HepG2 (cell line): ENCODE measurements at regions not wholly inside any gene's neighbourhood (a gene's known extent, or its start where the extent isn't known, plus 50 kb on each side); places are given as distances from the start of the nearest gene placed in this dataset.

Source experiments
- ATAC-seq: fragments of 200-7000 bp; cut with Tn5 transposase; 3 replicates; pipeline ENCODE4 v1.9.1; 2020; ENCODE audit warnings: mild to moderate bottlenecking, moderate library complexity
- BruUV-seq: library from RNA; stranded (reverse); fragments of 400-500 nt; replicated peaks from 2 replicates; lab custom pipeline; 2021; lab: Mats Ljungman, UMichigan
- CTCF ChIA-PET: fragments of 300-600 bp; formaldehyde crosslinking; extraction: SDS; loops from one replicate; lab custom pipeline; 2021; ENCODE audit warnings: low total read pairs, inconsistent platforms, low intra/inter-chr PET ratio; lab: Yijun Ruan, JAX
- POLR2A ChIA-PET: fragments of 350-600 bp; sonication (Branson Sonifier 250); formaldehyde crosslinking; loops from one replicate; lab custom pipeline; 2020; ENCODE audit warnings: antibody characterized with exemption, inconsistent platforms; lab: Yijun Ruan, JAX
- DNase-seq: peaks from one replicate; pipeline ENCODE4 v3.0.0-alpha.2; 2015; ENCODE audit warnings: low spot score
- FAIRE-seq: peaks from 3 replicates; lab custom pipeline; 2011; peaks lifted over from hg19 to GRCh38; lab: Jason Lieb, UNC
- H2AFZ ChIP-seq: one replicate; pipeline ENCODE4 v1.6.1; 2011; ENCODE audit warnings: low read length, inconsistent platforms
- H3K27ac ChIP-seq: fragments of 300-600 bp; 3 replicates; pipeline ENCODE4 v1.8.0; 2011; ENCODE audit warnings: mixed run types, mild to moderate bottlenecking, mixed read lengths, low read length, inconsistent platforms; ENCODE audit not compliant: insufficient read depth; ENCODE audit errors: extremely low read length
- H3K27me3 ChIP-seq, 2 experiments: fragments of 200-600 bp in 1 of 2; 2 replicates in 1 of 2; 3 replicates in 1 of 2; pipeline versions ENCODE4 v1.6.0 to v1.8.0; 2011; ENCODE audit warnings: low read length in 2 of 2, mild to moderate bottlenecking in 2 of 2, moderate library complexity in 2 of 2, inconsistent platforms in 1 of 2; ENCODE audit not compliant: insufficient read depth in 2 of 2, control insufficient read depth in 1 of 2
- H3K36me3 ChIP-seq, 2 experiments: fragments of 200-600 bp in 1 of 2; replicated peaks in 1 of 2; 2 replicates in 1 of 2; 3 replicates in 1 of 2; pipeline versions ENCODE4 v1.5.1 to v1.8.0; 2011; ENCODE audit warnings: low read length in 2 of 2, inconsistent platforms in 1 of 2; ENCODE audit not compliant: insufficient read depth in 2 of 2, control insufficient read depth in 1 of 2
- H3K4me1 ChIP-seq: 2 replicates; pipeline ENCODE4 v1.5.1; 2012; ENCODE audit warnings: low read length, inconsistent platforms; ENCODE audit not compliant: insufficient read depth
- H3K4me2 ChIP-seq: 2 replicates; pipeline ENCODE4 v1.6.0; 2011; ENCODE audit warnings: low read depth, low read length, inconsistent platforms
- H3K4me3 ChIP-seq, 3 experiments: fragments of 200-600 bp in 1 of 3; sonication (generic), shearing (Covaris generic) in 1 of 3; replicated peaks in 1 of 3; 2 replicates each; pipeline ENCODE4 v1.5.1; 2011 to 2016; ENCODE audit warnings: low read length in 3 of 3, inconsistent platforms in 2 of 3, low read depth in 2 of 3, mild to moderate bottlenecking in 2 of 3, control low read depth in 1 of 3, mixed read lengths in 1 of 3; ENCODE audit not compliant: insufficient read depth in 1 of 3
- H3K79me2 ChIP-seq: one replicate; pipeline ENCODE4 v1.6.1; 2011; ENCODE audit warnings: low read length, inconsistent platforms; ENCODE audit not compliant: insufficient read depth
- H3K9ac ChIP-seq: 2 replicates; pipeline ENCODE4 v1.6.0; 2011; ENCODE audit warnings: mild to moderate bottlenecking, low read depth, low read length, inconsistent platforms; ENCODE audit not compliant: insufficient read depth
- H3K9me3 ChIP-seq: 2 replicates; pipeline ENCODE4 v1.5.1; 2012; ENCODE audit warnings: mild to moderate bottlenecking, low read length
- H4K20me1 ChIP-seq: 2 replicates; pipeline ENCODE4 v1.6.0; 2011; ENCODE audit warnings: inconsistent platforms, mild to moderate bottlenecking, low read length, moderate library complexity; ENCODE audit not compliant: insufficient read depth
- BRCA1 ChIP-seq: sonication (generic); formaldehyde crosslinking; IDR thresholded peaks from 2 replicates; pipeline ENCODE4 v1.4.0; 2020; ENCODE audit warnings: missing genetic modification reagents
- FOXO4 ChIP-seq: sonication (generic); formaldehyde crosslinking; conservative IDR thresholded peaks from 2 replicates; pipeline ENCODE4 v1.8.1; 2023; ENCODE audit warnings: missing genetic modification reagents
- HNRNPLL ChIP-seq: fragments of 200-400 bp; formaldehyde crosslinking; IDR thresholded peaks from 2 replicates; pipeline ENCODE4 v1.6.1; 2017; ENCODE audit warnings: mild to moderate bottlenecking, low read depth, low read length; ENCODE audit not compliant: poor library complexity, severe bottlenecking
- MAFF ChIP-seq: IDR thresholded peaks from 2 replicates; pipeline ENCODE4 v1.6.1; 2011; ENCODE audit warnings: low read depth, low read length, improper control_type of control experiment
- MAZ ChIP-seq, 2 experiments: sonication (generic) in 1 of 2; formaldehyde crosslinking in 1 of 2; IDR thresholded peaks; 2 replicates each; pipeline versions ENCODE4 v1.5.0 to v1.6.1; 2012 to 2020; ENCODE audit warnings: low read depth in 2 of 2, mild to moderate bottlenecking in 2 of 2, borderline replicate concordance in 1 of 2, improper control_type of control experiment in 1 of 2, low read length in 1 of 2, missing genetic modification reagents in 1 of 2, moderate library complexity in 1 of 2
- NFKBIZ ChIP-seq: IDR thresholded peaks from 2 replicates; pipeline ENCODE4 v1.6.1; 2018; ENCODE audit warnings: missing genetic modification reagents, missing compliant biosample characterization
- NFRKB ChIP-seq: fragments of 450-650 bp; IDR thresholded peaks from 2 replicates; pipeline ENCODE4 v1.6.1; 2017
- POLR2AphosphoS2 ChIP-seq: IDR thresholded peaks from 2 replicates; pipeline ENCODE4 v1.6.1; 2011; ENCODE audit warnings: low read depth, low read length, improper control_type of control experiment
- SETDB1 ChIP-seq: sonication (generic); formaldehyde crosslinking; IDR thresholded peaks from 2 replicates; pipeline ENCODE4 v1.5.1; 2020; ENCODE audit warnings: missing genetic modification reagents, mild to moderate bottlenecking, borderline replicate concordance
- ZGPAT ChIP-seq: IDR thresholded peaks from 2 replicates; pipeline ENCODE4 v1.6.1; 2016; ENCODE audit warnings: mild to moderate bottlenecking
- ZNF354B ChIP-seq: sonication (generic); formaldehyde crosslinking; IDR thresholded peaks from 2 replicates; pipeline ENCODE4 v1.8.0; 2022; ENCODE audit warnings: mild to moderate bottlenecking, missing genetic modification reagents
- ZNF414 ChIP-seq: sonication (generic); formaldehyde crosslinking; IDR thresholded peaks from 2 replicates; pipeline ENCODE4 v1.5.0; 2020; ENCODE audit warnings: missing genetic modification reagents
- ZNF589 ChIP-seq: sonication (generic); formaldehyde crosslinking; conservative IDR thresholded peaks from 2 replicates; pipeline ENCODE4 v1.8.0; 2022; ENCODE audit warnings: mild to moderate bottlenecking, moderate library complexity, missing genetic modification reagents
- ZNF644 ChIP-seq: IDR thresholded peaks from 2 replicates; pipeline ENCODE4 v1.6.1; 2016; ENCODE audit warnings: low read depth
- ZNF660 ChIP-seq: sonication (generic); formaldehyde crosslinking; IDR thresholded peaks from 2 replicates; pipeline ENCODE4 v1.5.1; 2020; ENCODE audit warnings: mild to moderate bottlenecking, low read depth, missing genetic modification reagents, borderline replicate concordance
- ZNF737 ChIP-seq: sonication (generic); formaldehyde crosslinking; IDR thresholded peaks from 2 replicates; pipeline ENCODE4 v1.5.0; 2020; ENCODE audit warnings: missing genetic modification reagents, mild to moderate bottlenecking, borderline replicate concordance
- ZNF782 ChIP-seq: sonication (generic); formaldehyde crosslinking; IDR thresholded peaks from 2 replicates; pipeline ENCODE4 v1.4.0; 2020; ENCODE audit warnings: missing genetic modification reagents, mild to moderate bottlenecking, borderline replicate concordance
- WGBS: methylation state at CpG from one replicate; pipeline ENCODE4 v1.1.6; 2017; ENCODE audit warnings: low lambda C conversion rate; 5-methylcytosine and 5-hydroxymethylcytosine counted together
- in situ Hi-C: cut with HindIII; loops from 2 replicates; pipeline ENCODE4 v1.10.0; 2017; ENCODE audit warnings: low pct_unique_long_range_greater_than_20kb; ENCODE audit not compliant: extremely low pct_ligation_motif_present
- intact Hi-C: fragments of 100-400 bp; cut with micrococcal nuclease; formaldehyde crosslinking; loops from one replicate; pipeline ENCODE4 v1.10.0; 2022; ENCODE audit not compliant: unreplicated experiment
- TF ChIP-seq, protein P1 (sequence below): sonication (generic); formaldehyde crosslinking; IDR thresholded peaks from 2 replicates; pipeline ENCODE4 v1.9.0; 2021; ENCODE audit warnings: missing genetic modification reagents, borderline replicate concordance

DNA sequence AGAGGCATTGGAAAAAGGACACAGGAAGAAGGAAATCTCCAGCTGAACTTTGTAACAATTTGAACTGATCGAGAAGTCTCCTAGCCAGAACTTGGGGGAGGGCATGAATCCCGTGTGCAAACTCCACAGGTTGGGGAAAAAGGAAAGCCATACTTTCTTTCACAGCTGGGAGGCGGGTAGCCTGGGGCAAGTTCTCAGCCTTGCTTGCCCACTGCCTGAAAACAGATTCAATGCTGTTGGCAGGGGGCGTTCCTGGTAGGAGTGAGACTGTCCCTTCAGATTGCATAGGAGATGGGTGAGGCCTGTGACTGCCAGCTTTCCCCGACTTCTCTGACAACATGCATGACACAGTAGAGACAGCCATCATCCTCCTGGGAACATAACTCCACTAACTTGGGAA lies 289.1 kb upstream of the PHF14 start:
- H3K79me2 ChIP-seq = no peaks in the 10 kb centered on the region
- CTCF ChIA-PET = no interaction called here
- WGBS = 0% methylated on average over 5 of the region's 5 CpGs
- no peak overlapping the region for H3K27ac ChIP-seq
- H4K20me1 ChIP-seq = no peaks in the 10 kb centered on the region
- in situ Hi-C loops = no loop called here
- intact Hi-C loops = no loop called here
- no peak for FAIRE-seq
- H3K27me3 ChIP-seq = no peaks in the 10 kb centered on the region
- TF ChIP-seq ZGPAT = no peak
- no peak for TF ChIP-seq MAFF
- TF ChIP-seq SETDB1 (CRISPR knock-in tag) = no peak
- no peak for TF ChIP-seq NFRKB
- no peak for TF ChIP-seq HNRNPLL
- TF ChIP-seq NFKBIZ (CRISPR knock-in tag) = no peak
- no peak for TF ChIP-seq ZNF644 (CRISPR knock-in tag)
- TF ChIP-seq ZNF589 (CRISPR knock-in tag) = no peak
- TF ChIP-seq FOXO4 (CRISPR knock-in tag) = no peak
- TF ChIP-seq ZNF414 = no peak
- TF ChIP-seq ZNF737 = no peak
- no peak for TF ChIP-seq ZNF782
- TF ChIP-seq, protein P1, sequence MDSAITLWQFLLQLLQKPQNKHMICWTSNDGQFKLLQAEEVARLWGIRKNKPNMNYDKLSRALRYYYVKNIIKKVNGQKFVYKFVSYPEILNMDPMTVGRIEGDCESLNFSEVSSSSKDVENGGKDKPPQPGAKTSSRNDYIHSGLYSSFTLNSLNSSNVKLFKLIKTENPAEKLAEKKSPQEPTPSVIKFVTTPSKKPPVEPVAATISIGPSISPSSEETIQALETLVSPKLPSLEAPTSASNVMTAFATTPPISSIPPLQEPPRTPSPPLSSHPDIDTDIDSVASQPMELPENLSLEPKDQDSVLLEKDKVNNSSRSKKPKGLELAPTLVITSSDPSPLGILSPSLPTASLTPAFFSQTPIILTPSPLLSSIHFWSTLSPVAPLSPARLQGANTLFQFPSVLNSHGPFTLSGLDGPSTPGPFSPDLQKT = no peak
- TF ChIP-seq MAZ (IDR thresholded peaks at IDR 0.05; ENCODE audit: borderline replicate concordance, low read depth, low read length) = no peak
- TF ChIP-seq MAZ (CRISPR knock-in tag; IDR thresholded peaks at IDR 0.05; ENCODE audit: low read depth) = no peak
- TF ChIP-seq BRCA1 = no peak
- no peak for TF ChIP-seq ZNF660
- no peak for TF ChIP-seq POLR2AphosphoS2
- no peak for TF ChIP-seq ZNF354B (CRISPR knock-in tag)
- TF ChIP-seq, all 625 proteins: peak for 0
- Histone ChIP-seq H3K4me3 (no peak overlapping the region), H2AFZ (no peak overlapping the region), H3K9ac (no peak overlapping the region), H3K36me3 (no peaks in the 10 kb centered on the region), H3K4me1 (no peaks in the 10 kb centered on the region), H3K9me3 (no peaks in the 10 kb centered on the region), H3K4me2 (no peak overlapping the region)
- DNase-seq (no peak), ATAC-seq (no peak)
- POLR2A ChIA-PET = no interaction called here
- BruUV-seq = no TSS peak
